T-helper 1 cell (primary cell): ENCODE measurements at regions not wholly inside any gene's neighbourhood (a gene's known extent, or its start where the extent isn't known, plus 50 kb on each side); places are given as distances from the start of the nearest gene placed in this dataset.

Experiments used
- DNase-seq, 5 donors: peaks; one replicate each; pipeline ENCODE4 v3.0.0-alpha.2; 2012 to 2020

DNA sequence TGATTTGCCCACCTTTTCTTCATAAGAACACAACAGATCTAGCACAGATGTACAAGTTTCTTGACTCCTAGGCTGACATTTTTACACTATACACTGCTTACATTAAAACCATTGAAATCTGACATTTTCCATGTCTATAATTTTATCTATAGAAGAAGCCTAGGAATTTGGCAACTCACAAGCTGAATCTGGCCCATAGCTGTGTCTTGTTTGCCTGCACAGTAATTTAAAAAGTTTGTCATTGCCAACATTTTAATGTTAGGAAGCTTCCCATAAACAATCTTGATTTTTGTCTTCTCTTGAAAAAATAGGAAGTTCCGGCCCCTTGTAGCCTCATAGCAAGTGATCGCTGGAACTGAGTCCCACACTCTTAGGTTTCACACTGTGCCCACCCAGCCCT lies 394.6 kb upstream of the AZI2 start:
- DNase-seq, result no peak

DNA sequence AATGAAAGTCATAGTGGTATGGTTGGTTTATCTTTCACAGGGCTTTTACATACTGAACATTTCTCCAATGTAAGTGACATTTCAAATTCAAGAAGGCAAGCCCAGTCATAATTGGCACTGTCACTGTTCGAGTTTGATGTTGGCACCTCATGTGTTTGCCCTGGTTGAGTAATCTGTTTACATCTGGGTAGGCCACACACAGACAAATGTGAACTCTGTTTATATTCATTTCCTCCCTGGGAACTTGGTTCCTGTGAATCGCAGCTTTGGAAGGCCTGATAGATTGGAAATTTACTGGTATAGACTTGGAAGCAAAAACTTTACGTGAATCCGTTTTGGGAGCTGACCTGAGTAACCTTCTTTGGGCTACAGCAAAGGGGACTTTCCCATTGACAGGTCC lies 395.2 kb upstream of the AZI2 start:
- DNase-seq, result no peak

DNA sequence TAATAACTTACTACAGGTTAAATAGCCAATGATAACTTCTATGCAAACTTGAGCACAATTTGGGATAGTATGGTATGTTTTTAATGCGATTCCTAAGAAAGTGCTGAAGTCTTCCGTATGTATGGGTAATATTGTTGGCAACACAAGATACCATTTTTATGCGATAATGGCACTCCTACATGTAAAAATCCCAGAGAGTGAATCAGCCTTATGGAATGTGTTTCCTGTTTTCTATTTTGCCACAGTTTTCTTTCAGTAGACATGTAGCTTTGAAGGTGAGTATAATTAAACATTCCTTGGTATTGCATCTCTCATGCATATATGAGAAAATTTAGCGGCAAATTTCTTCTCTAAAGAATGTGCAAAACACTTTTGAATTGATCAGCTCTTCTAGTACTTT lies 396.8 kb upstream of the AZI2 start:
- no peak for DNase-seq

DNA sequence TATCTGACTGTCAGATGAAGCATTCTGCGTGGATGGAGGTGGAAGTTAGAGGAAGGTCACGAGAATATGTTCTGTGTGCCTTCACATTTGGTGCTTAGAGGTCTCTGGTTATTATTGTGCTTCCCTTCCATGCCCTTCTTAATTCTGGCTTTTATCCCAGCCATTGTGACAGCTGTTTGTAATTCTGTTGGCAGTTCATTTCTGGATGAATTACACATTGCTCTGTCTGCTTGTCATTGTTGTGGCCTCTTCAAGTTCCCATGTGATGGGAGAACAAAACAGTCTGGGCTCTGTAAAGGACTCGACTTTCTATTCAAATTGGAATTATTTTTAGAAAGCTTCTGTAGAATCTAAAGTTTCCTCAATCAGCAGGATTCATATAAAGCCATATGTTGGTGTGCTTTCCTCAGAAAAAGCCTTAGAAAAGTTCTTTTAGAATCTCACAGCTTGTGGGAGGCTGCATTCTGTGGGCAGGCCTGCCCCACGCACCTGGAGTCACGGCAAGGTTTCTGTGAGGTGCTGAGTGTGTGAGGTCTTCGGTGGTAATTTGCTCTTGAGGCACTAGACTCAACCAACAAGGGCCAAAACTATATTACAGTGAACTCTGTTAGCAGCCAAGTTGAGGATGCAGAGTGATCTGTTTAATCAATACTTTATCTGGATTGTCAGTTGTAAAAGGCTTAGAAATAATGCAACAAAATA lies 397.4 kb upstream of the AZI2 start:
- no peak for DNase-seq

- DNase-seq, result no peak
These were observed 398.4 kb upstream of the AZI2 start for GRCh38 chr3:28746990-28747389.

- DNase-seq, result no peak
These were observed 403.2 kb upstream of the AZI2 start for GRCh38 chr3:28751864-28752263.

DNA sequence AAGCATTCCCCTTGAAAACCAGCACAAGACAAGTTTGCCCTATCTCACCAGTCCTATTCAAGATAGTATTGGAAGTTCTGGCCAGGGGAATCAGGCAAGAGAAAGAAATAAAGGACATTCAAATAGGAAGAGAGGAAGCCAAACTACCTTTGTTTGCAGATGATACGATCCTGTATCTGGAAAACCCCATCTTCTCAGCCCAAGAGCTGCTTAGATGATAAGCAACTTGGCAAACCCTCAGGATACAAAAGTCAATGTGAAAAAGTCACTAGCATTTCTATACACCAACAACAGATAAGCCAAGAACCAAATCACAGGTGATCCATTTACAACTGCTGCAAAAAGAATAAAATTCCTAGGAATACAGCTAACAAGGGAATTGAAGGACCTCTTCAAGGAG lies 403.7 kb upstream of the AZI2 start:
- DNase-seq, result no peak

- no peak for DNase-seq
These were observed 407.4 kb upstream of the AZI2 start for GRCh38 chr3:28756056-28756455.

GRCh38 chr3:28758115-28758514 lies 409.5 kb upstream of the AZI2 start:
- DNase-seq, result no peak

- no peak for DNase-seq
These were observed 412.8 kb upstream of the AZI2 start for GRCh38 chr3:28761375-28761774.

DNA sequence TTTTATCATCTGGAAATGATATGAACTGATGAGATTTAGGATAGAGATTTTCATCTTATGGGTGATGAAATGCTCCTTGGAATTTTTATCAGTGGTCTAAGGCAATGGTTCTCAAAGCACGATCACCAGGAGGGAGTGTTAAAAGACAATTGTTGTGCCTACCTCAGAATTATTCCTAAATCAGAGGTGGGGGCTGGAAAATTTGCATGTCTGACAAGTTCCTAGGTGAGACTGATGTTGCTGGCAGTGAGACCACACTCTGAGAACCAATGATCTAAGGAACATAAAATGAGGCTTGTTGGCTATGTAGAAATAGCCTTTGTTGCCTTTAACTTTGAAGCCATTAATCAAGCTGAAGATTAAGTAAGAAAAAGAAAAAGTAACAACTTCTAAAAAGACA lies 416.6 kb upstream of the AZI2 start:
- DNase-seq, result no peak

DNA sequence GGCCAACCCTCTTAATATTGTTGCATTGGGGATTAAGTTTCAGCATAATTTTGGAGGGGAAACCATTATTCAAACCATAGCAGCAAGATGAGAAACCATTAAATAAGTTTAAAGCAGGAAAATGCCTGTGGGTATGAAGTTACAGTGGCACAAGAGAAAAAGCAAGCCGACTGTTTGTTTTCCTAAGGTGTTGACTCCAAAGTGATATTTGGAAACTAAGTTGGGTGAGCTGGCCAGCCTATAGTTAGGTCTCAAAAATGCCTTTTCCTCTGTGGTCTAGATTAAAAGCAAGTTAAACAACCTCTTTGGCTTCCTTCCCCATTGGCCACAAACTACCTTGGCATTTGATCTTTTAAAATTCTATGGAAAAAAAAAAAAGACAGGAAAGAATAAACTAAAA lies 419.8 kb upstream of the AZI2 start:
- DNase-seq, result no peak

GRCh38 chr3:28777806-28778475 lies 429.3 kb upstream of the AZI2 start:
- no peak for DNase-seq

- DNase-seq, result no peak
These were observed 431.9 kb upstream of the AZI2 start for GRCh38 chr3:28780480-28780879.

DNA sequence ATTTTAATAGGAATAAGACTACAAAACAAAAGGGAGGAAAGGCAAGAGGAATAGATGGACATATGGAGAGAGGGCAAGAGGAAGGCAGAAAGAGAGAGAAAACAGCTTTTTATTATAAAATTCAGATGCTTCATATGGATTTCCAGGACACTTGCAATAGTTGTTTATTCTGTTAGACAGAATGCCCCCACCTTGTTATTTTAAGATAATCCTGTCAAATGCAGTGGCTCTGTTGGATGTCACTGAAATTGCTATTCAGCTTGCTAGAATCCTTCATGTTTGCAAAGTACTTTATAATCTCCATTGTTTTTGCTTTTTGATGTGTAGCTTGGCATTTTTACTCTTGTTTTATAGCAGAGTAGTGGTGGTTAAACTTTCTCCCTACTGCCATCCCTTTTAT lies 432.4 kb upstream of the AZI2 start:
- DNase-seq, result no peak

DNA sequence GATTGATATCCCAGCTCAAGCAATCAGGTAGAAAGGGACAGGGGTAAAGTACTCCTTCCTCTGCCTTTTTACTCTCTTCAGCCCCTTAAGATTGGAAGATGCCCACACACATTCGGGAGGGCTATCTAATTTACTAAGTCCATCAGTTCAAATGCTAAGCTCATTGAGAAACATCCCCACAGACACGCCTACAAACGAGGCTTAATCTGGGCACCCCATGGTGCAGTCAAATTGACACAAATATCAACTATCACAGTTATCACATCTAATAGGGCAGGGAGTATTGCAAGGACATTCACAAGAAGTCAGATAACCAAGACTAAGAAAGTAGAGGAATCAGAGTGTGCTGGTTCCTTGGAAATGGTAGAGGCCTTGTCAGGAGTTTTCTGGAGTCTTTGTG lies 437.8 kb upstream of the AZI2 start:
- no peak for DNase-seq

DNA sequence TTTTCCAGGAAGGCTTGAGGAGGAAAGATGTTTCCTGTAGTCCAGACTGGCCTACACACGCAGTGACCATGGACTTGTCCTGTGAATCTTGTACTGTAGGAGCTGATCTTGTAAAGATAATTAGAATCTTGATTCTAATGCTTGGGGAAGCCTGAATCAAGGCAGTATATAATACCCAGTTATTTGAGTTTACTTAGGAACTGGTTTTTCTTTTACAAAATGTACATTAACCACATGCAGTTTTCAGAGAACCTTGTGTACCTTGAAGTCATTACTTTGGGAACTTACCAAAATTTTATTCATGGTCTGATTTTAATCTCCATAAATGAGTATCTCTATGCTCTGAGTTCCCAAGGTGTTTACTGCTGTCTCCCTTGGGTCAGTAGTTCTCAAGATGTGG lies 439.9 kb upstream of the AZI2 start:
- DNase-seq, result no peak

DNA sequence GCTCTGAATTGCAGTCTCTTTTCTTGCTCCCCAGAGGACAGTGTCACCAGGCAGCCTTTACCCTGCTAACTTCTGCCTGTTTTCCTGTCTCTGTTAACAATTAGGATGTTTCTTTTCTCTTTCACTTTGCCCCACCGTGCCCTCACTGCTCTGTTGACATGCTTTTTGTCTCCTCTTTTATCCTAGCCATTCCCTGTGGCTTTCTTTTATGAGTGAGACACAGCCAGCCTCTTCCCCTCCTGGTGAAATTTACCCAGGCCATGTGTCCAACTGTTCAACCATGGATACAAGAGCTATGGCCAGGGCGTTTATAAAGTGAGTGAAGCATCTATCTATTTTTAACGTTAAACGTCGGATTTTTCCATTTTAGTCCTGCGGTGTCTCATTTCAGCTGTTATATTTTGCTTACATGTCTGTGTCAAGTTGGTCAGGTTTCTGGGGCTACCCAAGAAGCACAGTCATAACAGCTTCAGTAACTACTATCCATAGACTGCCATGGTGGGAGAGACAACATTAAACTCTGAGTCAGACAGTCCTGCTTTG lies 443.2 kb upstream of the AZI2 start:
- no peak for DNase-seq

- no peak for DNase-seq
These were observed 444.0 kb upstream of the AZI2 start for GRCh38 chr3:28792604-28793003.

GRCh38 chr3:28799084-28799483 lies 450.5 kb upstream of the AZI2 start:
- peak in 1 of 5 donors; percentile 1 for DNase-seq

DNA sequence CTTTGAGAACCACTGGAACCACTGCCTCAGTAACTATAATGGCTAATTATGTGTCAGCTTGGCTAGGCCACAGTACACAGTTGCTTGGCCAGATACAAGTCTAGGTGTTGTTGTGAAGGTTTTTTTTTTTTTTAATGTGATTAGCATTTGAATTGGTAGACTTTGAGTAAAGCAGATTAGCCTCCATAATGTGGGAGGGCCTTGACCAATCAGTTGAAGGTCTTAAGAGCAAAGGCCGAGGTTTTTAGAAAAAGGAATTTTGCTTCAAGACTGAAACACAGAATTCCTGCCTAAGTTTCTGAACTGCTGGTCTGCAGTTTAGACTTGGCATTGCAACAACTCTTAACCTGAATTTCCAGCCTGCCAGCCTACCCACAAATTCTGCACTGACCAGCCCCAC lies 451.6 kb upstream of the AZI2 start:
- no peak for DNase-seq

DNA sequence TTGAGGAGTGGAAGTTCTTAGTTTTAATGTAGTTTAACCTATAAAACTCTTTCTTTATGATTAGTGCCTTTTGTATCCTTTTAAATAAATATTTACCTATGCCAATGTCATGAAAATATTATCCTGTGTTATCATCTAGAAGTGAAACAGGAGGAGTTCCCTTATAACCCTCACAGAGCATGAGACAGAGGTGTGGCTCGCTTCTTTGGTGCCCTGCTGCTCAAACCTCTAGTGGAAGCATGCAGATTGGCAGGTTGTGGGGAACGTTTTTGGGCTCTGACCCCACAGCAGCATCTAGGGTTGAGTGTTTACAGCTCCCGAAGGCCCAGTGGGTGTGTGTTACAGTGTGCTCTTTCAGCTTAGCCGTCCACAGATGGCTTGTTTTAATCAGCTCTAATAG lies 459.4 kb upstream of the AZI2 start:
- no peak for DNase-seq

DNA sequence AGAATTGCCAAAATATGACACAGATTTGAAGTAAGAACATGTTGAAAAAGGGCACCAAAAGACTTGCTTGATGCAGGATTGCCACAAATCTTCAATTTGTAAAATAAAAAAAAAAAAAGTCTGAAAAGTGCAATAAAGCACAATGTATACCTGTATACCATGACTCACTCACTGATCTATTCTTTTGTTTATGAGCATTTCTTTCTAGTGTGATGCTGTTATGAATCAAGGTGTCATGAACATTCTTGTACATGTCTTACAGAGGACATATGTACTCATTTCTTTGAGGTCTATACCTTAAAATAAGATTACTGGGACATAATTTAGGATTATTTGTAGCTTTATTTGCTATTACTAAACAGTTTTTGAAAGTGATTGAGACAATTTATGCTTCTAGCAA lies 464.9 kb upstream of the RBMS3 start:
- DNase-seq, result no peak

DNA sequence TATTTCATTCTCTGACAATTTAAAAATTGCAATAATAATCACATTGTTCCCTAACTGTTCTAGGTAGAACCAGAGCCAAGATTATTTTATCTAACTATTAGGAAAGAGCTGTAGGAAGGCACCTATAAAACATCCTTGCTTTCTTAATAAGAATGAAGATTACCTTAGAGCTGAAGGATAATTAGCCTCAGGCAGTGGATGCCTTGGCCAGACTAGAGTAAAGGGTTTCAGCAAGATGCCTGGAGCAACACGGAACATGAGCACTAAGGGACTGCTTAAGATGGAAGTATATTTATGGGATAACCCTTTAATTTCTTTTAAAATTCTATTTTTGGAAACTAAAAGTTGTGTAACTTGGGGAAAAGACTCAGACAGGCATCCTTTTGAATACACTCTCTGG lies 456.6 kb upstream of the RBMS3 start:
- DNase-seq, result no peak

GRCh38 chr3:28826840-28827239 lies 454.0 kb upstream of the RBMS3 start:
- DNase-seq, result no peak
